Panc1 (cell line): ENCODE measurements at regions not wholly inside any gene's neighbourhood (a gene's known extent, or its start where the extent isn't known, plus 50 kb on each side); places are given as distances from the start of the nearest gene placed in this dataset.

Source experiments
- POLR2AphosphoS5 ChIP-seq: IDR thresholded peaks from 2 replicates; pipeline ENCODE4 v1.6.1; 2012; ENCODE audit warnings: mild to moderate bottlenecking, low read depth, low read length, moderate library complexity
- TF ChIP-seq, protein P1 (sequence below): fragments of 450-650 bp; IDR thresholded peaks from 2 replicates; pipeline ENCODE4 v1.5.1; 2017; ENCODE audit warnings: mild to moderate bottlenecking
- TF ChIP-seq, protein P2 (sequence below), 2 experiments: IDR thresholded peaks; 2 replicates each; pipeline ENCODE4 v1.6.1; 2011 to 2012; ENCODE audit warnings: low read depth in 2 of 2, control low read depth in 1 of 2, low read length in 1 of 2, mild to moderate bottlenecking in 1 of 2, moderate library complexity in 1 of 2; ENCODE audit not compliant: insufficient read depth in 1 of 2

DNA sequence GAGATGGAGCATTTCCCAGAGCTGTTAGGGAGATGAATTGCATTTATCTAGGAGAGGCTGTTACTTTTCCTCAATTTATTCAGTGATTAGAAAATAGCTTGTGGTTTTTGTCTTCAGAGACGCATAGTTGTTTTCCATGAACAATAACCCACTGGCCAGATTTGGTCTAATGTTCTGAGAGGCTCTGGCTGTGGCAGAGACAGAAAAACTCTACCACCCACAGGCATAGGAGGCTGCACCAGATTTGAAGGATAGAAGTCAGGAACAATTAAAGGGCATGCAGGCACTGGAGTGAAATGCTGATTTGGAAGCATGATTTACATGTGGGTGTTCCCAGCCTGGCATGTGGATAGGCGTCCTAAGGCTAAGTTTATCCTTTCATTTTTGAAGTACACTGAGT lies 143.5 kb downstream of the NFKBIZ start:
- TF ChIP-seq, protein P1, sequence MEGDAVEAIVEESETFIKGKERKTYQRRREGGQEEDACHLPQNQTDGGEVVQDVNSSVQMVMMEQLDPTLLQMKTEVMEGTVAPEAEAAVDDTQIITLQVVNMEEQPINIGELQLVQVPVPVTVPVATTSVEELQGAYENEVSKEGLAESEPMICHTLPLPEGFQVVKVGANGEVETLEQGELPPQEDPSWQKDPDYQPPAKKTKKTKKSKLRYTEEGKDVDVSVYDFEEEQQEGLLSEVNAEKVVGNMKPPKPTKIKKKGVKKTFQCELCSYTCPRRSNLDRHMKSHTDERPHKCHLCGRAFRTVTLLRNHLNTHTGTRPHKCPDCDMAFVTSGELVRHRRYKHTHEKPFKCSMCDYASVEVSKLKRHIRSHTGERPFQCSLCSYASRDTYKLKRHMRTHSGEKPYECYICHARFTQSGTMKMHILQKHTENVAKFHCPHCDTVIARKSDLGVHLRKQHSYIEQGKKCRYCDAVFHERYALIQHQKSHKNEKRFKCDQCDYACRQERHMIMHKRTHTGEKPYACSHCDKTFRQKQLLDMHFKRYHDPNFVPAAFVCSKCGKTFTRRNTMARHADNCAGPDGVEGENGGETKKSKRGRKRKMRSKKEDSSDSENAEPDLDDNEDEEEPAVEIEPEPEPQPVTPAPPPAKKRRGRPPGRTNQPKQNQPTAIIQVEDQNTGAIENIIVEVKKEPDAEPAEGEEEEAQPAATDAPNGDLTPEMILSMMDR = no peak
- TF ChIP-seq POLR2AphosphoS5 = no peak
- TF ChIP-seq, protein P2, sequence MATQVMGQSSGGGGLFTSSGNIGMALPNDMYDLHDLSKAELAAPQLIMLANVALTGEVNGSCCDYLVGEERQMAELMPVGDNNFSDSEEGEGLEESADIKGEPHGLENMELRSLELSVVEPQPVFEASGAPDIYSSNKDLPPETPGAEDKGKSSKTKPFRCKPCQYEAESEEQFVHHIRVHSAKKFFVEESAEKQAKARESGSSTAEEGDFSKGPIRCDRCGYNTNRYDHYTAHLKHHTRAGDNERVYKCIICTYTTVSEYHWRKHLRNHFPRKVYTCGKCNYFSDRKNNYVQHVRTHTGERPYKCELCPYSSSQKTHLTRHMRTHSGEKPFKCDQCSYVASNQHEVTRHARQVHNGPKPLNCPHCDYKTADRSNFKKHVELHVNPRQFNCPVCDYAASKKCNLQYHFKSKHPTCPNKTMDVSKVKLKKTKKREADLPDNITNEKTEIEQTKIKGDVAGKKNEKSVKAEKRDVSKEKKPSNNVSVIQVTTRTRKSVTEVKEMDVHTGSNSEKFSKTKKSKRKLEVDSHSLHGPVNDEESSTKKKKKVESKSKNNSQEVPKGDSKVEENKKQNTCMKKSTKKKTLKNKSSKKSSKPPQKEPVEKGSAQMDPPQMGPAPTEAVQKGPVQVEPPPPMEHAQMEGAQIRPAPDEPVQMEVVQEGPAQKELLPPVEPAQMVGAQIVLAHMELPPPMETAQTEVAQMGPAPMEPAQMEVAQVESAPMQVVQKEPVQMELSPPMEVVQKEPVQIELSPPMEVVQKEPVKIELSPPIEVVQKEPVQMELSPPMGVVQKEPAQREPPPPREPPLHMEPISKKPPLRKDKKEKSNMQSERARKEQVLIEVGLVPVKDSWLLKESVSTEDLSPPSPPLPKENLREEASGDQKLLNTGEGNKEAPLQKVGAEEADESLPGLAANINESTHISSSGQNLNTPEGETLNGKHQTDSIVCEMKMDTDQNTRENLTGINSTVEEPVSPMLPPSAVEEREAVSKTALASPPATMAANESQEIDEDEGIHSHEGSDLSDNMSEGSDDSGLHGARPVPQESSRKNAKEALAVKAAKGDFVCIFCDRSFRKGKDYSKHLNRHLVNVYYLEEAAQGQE (IDR thresholded peaks at IDR 0.05; ENCODE audit: insufficient read depth in 1 of 2, low read depth in 2 of 2, low read length in 1 of 2) = no peak
